K562 (cell line): ENCODE measurements at regions not wholly inside any gene's neighbourhood (a gene's known extent, or its start where the extent isn't known, plus 50 kb on each side); places are given as distances from the start of the nearest gene placed in this dataset.

Source experiments
- ATAC-seq: fragments of 200-7000 bp; cut with Tn5 transposase; 3 replicates; pipeline ENCODE4 v1.9.1; 2020; ENCODE audit warnings: moderate library complexity
- BruUV-seq: library from RNA; stranded (reverse); fragments of 400-500 nt; replicated peaks from 2 replicates; lab custom pipeline; 2021; lab: Mats Ljungman, UMichigan
- CTCF ChIA-PET: fragments of 300-600 bp; formaldehyde crosslinking; extraction: SDS; loops from one replicate; lab custom pipeline; 2021; ENCODE audit warnings: low intra/inter-chr PET ratio; lab: Yijun Ruan, JAX
- POLR2A ChIA-PET: fragments of 300-600, 350-650 bp; sonication (Branson Sonifier 250); formaldehyde crosslinking; extraction: SDS; loops from one replicate; lab custom pipeline; 2021; ENCODE audit warnings: antibody characterized with exemption, inconsistent platforms; lab: Yijun Ruan, JAX
- DNase-seq, 4 experiments: peaks; one replicate each; pipeline versions ENCODE4 v3.0.0 to v3.0.0-alpha.2; 2011 to 2018; ENCODE audit warnings: low spot score in 3 of 4, mixed read lengths in 3 of 4; ENCODE audit errors: extremely low read depth in 1 of 4
- FAIRE-seq: peaks from 2 replicates; lab custom pipeline; 2011; peaks lifted over from hg19 to GRCh38; lab: Jason Lieb, UNC
- H2AFZ ChIP-seq: 2 replicates; pipeline ENCODE4 v1.6.0; 2011; ENCODE audit warnings: low read depth, low read length, control low read depth, inconsistent platforms
- H3K27ac ChIP-seq: fragments of 200-600 bp; 3 replicates; pipeline ENCODE4 v1.8.0; 2011; ENCODE audit warnings: low read depth, mild to moderate bottlenecking, control low read depth, inconsistent platforms, low read length, moderate library complexity, mixed read lengths; ENCODE audit errors: extremely low read depth
- H3K27me3 ChIP-seq, 2 experiments: fragments of 300-600 bp in 1 of 2; 2 replicates in 1 of 2; 3 replicates in 1 of 2; pipeline versions ENCODE4 v1.6.0 to v1.8.0; 2011; ENCODE audit warnings: inconsistent platforms in 2 of 2, low read length in 2 of 2, mild to moderate bottlenecking in 1 of 2, mixed read lengths in 1 of 2, moderate library complexity in 1 of 2; ENCODE audit not compliant: control insufficient read depth in 2 of 2, insufficient read depth in 2 of 2
- H3K36me3 ChIP-seq: fragments of 300-600 bp; 3 replicates; pipeline ENCODE4 v1.8.0; 2011; ENCODE audit warnings: mild to moderate bottlenecking, low read length, inconsistent platforms; ENCODE audit not compliant: control insufficient read depth, insufficient read depth
- H3K4me1 ChIP-seq, 2 experiments: fragments of 200-600 bp in 1 of 2; replicated peaks in 1 of 2; 2 replicates in 1 of 2; 3 replicates in 1 of 2; pipeline versions ENCODE4 v1.5.1 to v1.8.0; 2011; ENCODE audit warnings: inconsistent platforms in 2 of 2, low read length in 2 of 2, mild to moderate bottlenecking in 1 of 2, mixed read lengths in 1 of 2, moderate library complexity in 1 of 2; ENCODE audit not compliant: control insufficient read depth in 2 of 2, insufficient read depth in 2 of 2
- H3K4me2 ChIP-seq: 2 replicates; pipeline ENCODE4 v1.6.1; 2011; ENCODE audit warnings: low read length, control low read depth, inconsistent platforms, mixed read lengths; ENCODE audit not compliant: insufficient read depth
- H3K4me3 ChIP-seq: fragments of 200-600 bp; sonication (generic), shearing (Covaris generic); 2 replicates; pipeline ENCODE4 v1.5.1; 2016; ENCODE audit warnings: control low read depth, inconsistent platforms
- H3K79me2 ChIP-seq: fragments of 200-600 bp; 3 replicates; pipeline ENCODE4 v1.8.0; 2011; ENCODE audit warnings: low read length, inconsistent platforms; ENCODE audit not compliant: control insufficient read depth, insufficient read depth
- H3K9ac ChIP-seq, 2 experiments: 2 replicates each; pipeline versions ENCODE4 v1.6.0 to v1.6.1; 2011; ENCODE audit warnings: low read depth in 2 of 2, low read length in 2 of 2, control low read depth in 1 of 2, inconsistent platforms in 1 of 2, mild to moderate bottlenecking in 1 of 2, mixed read lengths in 1 of 2; ENCODE audit not compliant: insufficient read depth in 1 of 2
- H3K9me1 ChIP-seq: one replicate; pipeline ENCODE4 v1.6.0; 2011; ENCODE audit warnings: inconsistent platforms, mild to moderate bottlenecking, low read length, moderate library complexity; ENCODE audit not compliant: control insufficient read depth, insufficient read depth
- H3K9me3 ChIP-seq: replicated peaks from 2 replicates; pipeline ENCODE4 v1.5.1; 2011; ENCODE audit warnings: low read depth, low read length, inconsistent platforms; ENCODE audit not compliant: control insufficient read depth, insufficient read depth
- H4K20me1 ChIP-seq: replicated peaks from 2 replicates; pipeline ENCODE4 v1.6.1; 2011; ENCODE audit warnings: low read length, inconsistent platforms, mixed read lengths; ENCODE audit not compliant: control insufficient read depth, insufficient read depth
- COPS2 ChIP-seq: fragments of 450-650 bp; conservative IDR thresholded peaks from 2 replicates; pipeline ENCODE4 v1.6.1; 2016; ENCODE audit warnings: mild to moderate bottlenecking, moderate library complexity
- FIP1L1 ChIP-seq: fragments of 200-400 bp; formaldehyde crosslinking; IDR thresholded peaks from 2 replicates; pipeline ENCODE4 v1.6.1; 2018; ENCODE audit warnings: mild to moderate bottlenecking, low read depth, low read length; ENCODE audit not compliant: poor library complexity, severe bottlenecking
- FOS ChIP-seq: IDR thresholded peaks from 3 replicates; pipeline ENCODE4 v1.6.1; 2011; ENCODE audit not compliant: insufficient read length; ENCODE audit errors: extremely low read depth
- GABPA ChIP-seq: fragments of 200-800 bp; sonication (Bioruptor generic); conservative IDR thresholded peaks from 2 replicates; pipeline ENCODE4 v1.6.1; 2016; ENCODE audit warnings: low read depth, missing genetic modification characterization, missing compliant biosample characterization
- GTF2E2 ChIP-seq: fragments of 200-800 bp; sonication (Bioruptor generic); IDR thresholded peaks from 2 replicates; pipeline ENCODE4 v1.6.1; 2016; ENCODE audit warnings: missing genetic modification characterization, missing compliant biosample characterization
- HIVEP1 ChIP-seq: fragments of 250-450 bp; sonication (Bioruptor Pico); IDR thresholded peaks from 2 replicates; pipeline ENCODE4 v1.4.0; 2020; ENCODE audit warnings: mild to moderate bottlenecking
- HSF4 ChIP-seq: fragments of 250-450 bp; sonication (Bioruptor Pico); IDR thresholded peaks from 2 replicates; pipeline ENCODE4 v2.1.2; 2022; ENCODE audit warnings: mild to moderate bottlenecking, moderate library complexity, borderline replicate concordance
- KAT2B ChIP-seq: IDR thresholded peaks from one replicate; pipeline ENCODE4 v1.6.1; 2012; ENCODE audit warnings: low read depth, mild to moderate bottlenecking, control low read depth, inconsistent platforms, low read length, moderate library complexity
- MBD2 ChIP-seq: sonication (generic); IDR thresholded peaks from 2 replicates; pipeline ENCODE4 v1.6.1; 2016; ENCODE audit warnings: low read depth, borderline replicate concordance
- MIER1 ChIP-seq: fragments of 450-650 bp; IDR thresholded peaks from 2 replicates; pipeline ENCODE4 v1.6.1; 2016; ENCODE audit warnings: antibody characterized with exemption, mild to moderate bottlenecking, low read depth
- SMARCB1 ChIP-seq: IDR thresholded peaks from 2 replicates; pipeline ENCODE4 v1.6.1; 2011; ENCODE audit warnings: improper control_type of control experiment, low read depth; ENCODE audit not compliant: insufficient read length
- ZNF263 ChIP-seq: sonication (generic); formaldehyde crosslinking; IDR thresholded peaks from 2 replicates; pipeline ENCODE4 v1.8.0; 2022; ENCODE audit warnings: mild to moderate bottlenecking, missing genetic modification reagents, borderline replicate concordance
- ZNF316 ChIP-seq: fragments of 450-650 bp; IDR thresholded peaks from 2 replicates; pipeline ENCODE4 v1.6.1; 2016
- ZNF584 ChIP-seq: fragments of 200-800 bp; sonication (Bioruptor generic); IDR thresholded peaks from 2 replicates; pipeline ENCODE4 v1.6.1; 2016; ENCODE audit warnings: low read depth, mild to moderate bottlenecking, missing genetic modification characterization, missing compliant biosample characterization
- WGBS: fragments of 100-300 bp; shearing (Covaris generic); methylation state at CpG from one replicate; pipeline ENCODE4 v1.1.6; 2016; ENCODE audit warnings: low coverage, mixed read lengths; ENCODE audit not compliant: insufficient coverage; ENCODE audit errors: missing lambda C conversion rate; 5-methylcytosine and 5-hydroxymethylcytosine counted together
- in situ Hi-C: fragments of 300-500 bp; cut with MboI; formaldehyde crosslinking; loops from 4 replicates; pipeline ENCODE4 v1.15.0; 2018; ENCODE audit warnings: inconsistent platforms, mixed read lengths
- intact Hi-C: fragments of 100-400 bp; cut with micrococcal nuclease; formaldehyde crosslinking; loops from 2 replicates; pipeline ENCODE4 v1.14.2; 2022
- TF ChIP-seq, protein P1 (sequence below): fragments of 200-400 bp; formaldehyde crosslinking; IDR thresholded peaks from 2 replicates; pipeline ENCODE4 v1.6.1; 2017; ENCODE audit warnings: mild to moderate bottlenecking, low read depth, low read length, moderate library complexity

DNA sequence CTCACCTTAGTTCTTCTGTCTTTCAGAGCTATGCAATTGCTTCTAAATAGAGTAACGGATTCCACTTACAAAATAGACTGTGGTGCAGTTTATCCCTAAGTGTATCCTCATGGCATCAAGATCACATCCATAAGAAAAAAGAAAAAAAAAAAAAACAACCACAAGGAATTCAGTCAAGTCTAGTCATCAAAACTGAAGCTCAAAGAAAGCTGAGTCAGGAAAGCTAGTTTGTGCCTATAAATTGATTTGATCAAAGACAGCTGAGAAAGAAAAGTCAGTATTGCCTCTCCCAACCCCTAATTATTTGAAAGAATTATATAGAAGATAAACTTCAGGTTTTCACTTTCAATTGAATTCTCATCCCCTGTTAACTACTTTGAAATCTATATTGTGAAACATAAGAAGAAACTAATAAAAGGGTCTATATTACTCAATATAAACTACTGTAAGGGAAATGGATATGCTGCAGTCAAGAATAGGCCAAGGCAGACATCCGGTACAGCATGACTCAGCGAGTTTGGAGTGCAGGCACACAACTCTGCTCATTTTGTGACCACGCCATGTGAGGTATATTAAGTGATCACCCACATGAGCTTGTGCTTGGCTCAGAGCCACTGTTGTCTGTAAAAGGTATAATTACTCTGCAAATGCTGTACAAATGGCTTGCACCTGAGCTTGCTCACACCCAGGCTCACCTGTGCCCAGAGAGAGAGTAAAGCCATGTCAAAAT, 568.1 kb upstream of the CRIM1 start:
- no peak overlapping the region for H2AFZ ChIP-seq
- no peak overlapping the region for H3K4me3 ChIP-seq
- TF ChIP-seq KAT2B: no peak
- TF ChIP-seq MIER1: no peak
- 0 out of 2 replicates have a peak, but pooled peaks have one; percentile 12 for TF ChIP-seq ZNF316
- TF ChIP-seq GABPA (tag): no peak
- H3K36me3 ChIP-seq: no peaks in the 10 kb centered on the region
- H3K4me1 ChIP-seq: no peaks in the 10 kb centered on the region
- no peaks in the 10 kb centered on the region for H3K9me1 ChIP-seq
- ChIA-PET CTCF (no interaction called here), POLR2A (no interaction called here)
- FAIRE-seq: no peak
- in situ Hi-C loops (no loop called here), intact Hi-C loops (no loop called here)
- H4K20me1 ChIP-seq: no peaks in the 10 kb centered on the region
- peaks cover 2% of the 10 kb centered on the region; the same call in 1 of the 2 replicates for H3K9me3 ChIP-seq
- H3K4me2 ChIP-seq: no peak overlapping the region
- BruUV-seq: no TSS peak
- 0% methylated on average over 4 of the region's 4 CpGs for WGBS
- no peak overlapping the region for H3K9ac ChIP-seq
- H3K27me3 ChIP-seq: no peaks in the 10 kb centered on the region
- H3K79me2 ChIP-seq: no peaks in the 10 kb centered on the region
- DNase-seq: no peak
- ATAC-seq: no peak
- H3K27ac ChIP-seq: no peak overlapping the region

GRCh38 chr2:35785564-35785963, 570.0 kb upstream of the CRIM1 start:
- no peaks in the 10 kb centered on the region for H3K79me2 ChIP-seq
- FAIRE-seq (no peak), DNase-seq (peak in 1 of 4 experiments; percentile 0), ATAC-seq (no peak)
- H3K27me3 ChIP-seq: no peaks in the 10 kb centered on the region
- in situ Hi-C loops: no loop called here
- no peaks in the 10 kb centered on the region for H3K4me1 ChIP-seq
- H2AFZ ChIP-seq: no peak overlapping the region
- H4K20me1 ChIP-seq: no peaks in the 10 kb centered on the region
- ChIA-PET CTCF (no interaction called here), POLR2A (interaction anchor here (1.2 kb wide), 1 partner anchor 8 kb away, joined by 3 read pairs; no protein-coding TSS in a partner anchor)
- H3K4me3 ChIP-seq: no peak overlapping the region
- BruUV-seq: no TSS peak
- no peaks in the 10 kb centered on the region for H3K36me3 ChIP-seq
- H3K27ac ChIP-seq: no peak overlapping the region
- H3K4me2 ChIP-seq: no peak overlapping the region
- no peaks in the 10 kb centered on the region for H3K9me1 ChIP-seq
- peaks cover 2% of the 10 kb centered on the region; the same call in 1 of the 2 replicates for H3K9me3 ChIP-seq
- intact Hi-C loops: no loop called here
- no peak overlapping the region for H3K9ac ChIP-seq
- TF ChIP-seq SMARCB1 (no peak), HIVEP1 (CRISPR knock-in tag) (no peak), HSF4 (CRISPR knock-in tag) (no peak), ZNF263 (CRISPR knock-in tag) (no peak), GTF2E2 (tag) (no peak), FIP1L1 (no peak), COPS2 (no peak), MBD2 (no peak), ZNF584 (CRISPR knock-in tag) (no peak), FOS (no peak)
- TF ChIP-seq, protein P1, sequence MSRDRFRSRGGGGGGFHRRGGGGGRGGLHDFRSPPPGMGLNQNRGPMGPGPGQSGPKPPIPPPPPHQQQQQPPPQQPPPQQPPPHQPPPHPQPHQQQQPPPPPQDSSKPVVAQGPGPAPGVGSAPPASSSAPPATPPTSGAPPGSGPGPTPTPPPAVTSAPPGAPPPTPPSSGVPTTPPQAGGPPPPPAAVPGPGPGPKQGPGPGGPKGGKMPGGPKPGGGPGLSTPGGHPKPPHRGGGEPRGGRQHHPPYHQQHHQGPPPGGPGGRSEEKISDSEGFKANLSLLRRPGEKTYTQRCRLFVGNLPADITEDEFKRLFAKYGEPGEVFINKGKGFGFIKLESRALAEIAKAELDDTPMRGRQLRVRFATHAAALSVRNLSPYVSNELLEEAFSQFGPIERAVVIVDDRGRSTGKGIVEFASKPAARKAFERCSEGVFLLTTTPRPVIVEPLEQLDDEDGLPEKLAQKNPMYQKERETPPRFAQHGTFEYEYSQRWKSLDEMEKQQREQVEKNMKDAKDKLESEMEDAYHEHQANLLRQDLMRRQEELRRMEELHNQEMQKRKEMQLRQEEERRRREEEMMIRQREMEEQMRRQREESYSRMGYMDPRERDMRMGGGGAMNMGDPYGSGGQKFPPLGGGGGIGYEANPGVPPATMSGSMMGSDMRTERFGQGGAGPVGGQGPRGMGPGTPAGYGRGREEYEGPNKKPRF: no peak
